Hepatocyte (in vitro differentiated cells): ENCODE measurements at regions not wholly inside any gene's neighbourhood (a gene's known extent, or its start where the extent isn't known, plus 50 kb on each side); places are given as distances from the start of the nearest gene placed in this dataset.
A peak's percentile ranks its signal among the peaks of the same experiment; 100 is the strongest.

Experiments
- DNase-seq: peaks from one replicate; pipeline ENCODE4 v3.0.0-alpha.2; 2016; ENCODE audit warnings: low spot score
- H2AFZ ChIP-seq: fragments of 200-600 bp; sonication (generic); 2 replicates; pipeline ENCODE4 v1.6.0; 2016; ENCODE audit warnings: antibody characterized with exemption, mild to moderate bottlenecking
- H3K27ac ChIP-seq: fragments of 200-600 bp; sonication (generic); 2 replicates; pipeline ENCODE4 v1.5.1; 2016; ENCODE audit warnings: mild to moderate bottlenecking
- H3K27me3 ChIP-seq: fragments of 200-600 bp; sonication (generic); 2 replicates; pipeline ENCODE4 v1.6.1; 2016
- H3K36me3 ChIP-seq: fragments of 200-600 bp; sonication (generic); replicated peaks from 2 replicates; pipeline ENCODE4 v1.5.1; 2016; ENCODE audit warnings: low read depth; ENCODE audit not compliant: insufficient read depth
- H3K4me1 ChIP-seq: fragments of 200-600 bp; sonication (generic); 2 replicates; pipeline ENCODE4 v1.5.1; 2016; ENCODE audit warnings: mild to moderate bottlenecking, moderate library complexity; ENCODE audit not compliant: insufficient read depth
- H3K4me2 ChIP-seq: fragments of 200-600 bp; sonication (generic); 2 replicates; pipeline ENCODE4 v1.6.0; 2016
- H3K4me3 ChIP-seq: fragments of 200-600 bp; sonication (generic); 2 replicates; pipeline ENCODE4 v1.5.1; 2016; ENCODE audit warnings: mild to moderate bottlenecking
- H3K79me2 ChIP-seq: fragments of 200-600 bp; sonication (generic); 2 replicates; pipeline ENCODE4 v1.6.0; 2017; ENCODE audit warnings: mild to moderate bottlenecking
- H3K9me2 ChIP-seq: fragments of 200-600 bp; sonication (generic); replicated peaks from 2 replicates; pipeline ENCODE4 v1.6.0; 2017; ENCODE audit warnings: mild to moderate bottlenecking; ENCODE audit not compliant: insufficient read depth
- H3K9me3 ChIP-seq: fragments of 200-600 bp; sonication (generic); 2 replicates; pipeline ENCODE4 v1.5.1; 2016; ENCODE audit warnings: low read depth, mild to moderate bottlenecking
- H4K20me1 ChIP-seq: fragments of 200-600 bp; sonication (generic); 2 replicates; pipeline ENCODE4 v1.6.0; 2016; ENCODE audit warnings: mild to moderate bottlenecking; ENCODE audit not compliant: insufficient read depth, poor library complexity, severe bottlenecking
- CTCF ChIP-seq: fragments of 200-600 bp; sonication (generic); IDR thresholded peaks from 2 replicates; pipeline ENCODE4 v1.5.1; 2016; ENCODE audit warnings: antibody characterized with exemption, mild to moderate bottlenecking; ENCODE audit not compliant: poor library complexity
- EZH2 ChIP-seq: fragments of 200-600 bp; sonication (generic); IDR thresholded peaks from 2 replicates; pipeline ENCODE4 v1.6.1; 2016; ENCODE audit warnings: antibody characterized with exemption, mild to moderate bottlenecking, borderline replicate concordance
- EZH2phosphoT487 ChIP-seq: fragments of 200-600 bp; sonication (generic); IDR thresholded peaks from one replicate; pipeline ENCODE4 v1.6.1; 2018; ENCODE audit warnings: antibody characterized with exemption, mild to moderate bottlenecking, low read depth, moderate library complexity; ENCODE audit not compliant: unreplicated experiment, severe bottlenecking
- WGBS: methylation state at CpG from one replicate; pipeline ENCODE4 v1.1.6; 2016; ENCODE audit warnings: low lambda C conversion rate; ENCODE audit errors: missing lambda C conversion rate; 5-methylcytosine and 5-hydroxymethylcytosine counted together

- no peak for TF ChIP-seq EZH2phosphoT487
- no peaks in the 10 kb centered on the region for H4K20me1 ChIP-seq
- no peaks in the 10 kb centered on the region for H3K9me3 ChIP-seq
- no peak overlapping the region for H3K27ac ChIP-seq
- no peak overlapping the region for H2AFZ ChIP-seq
- no peaks in the 10 kb centered on the region for H3K36me3 ChIP-seq
- no peak overlapping the region for H3K4me3 ChIP-seq
- H3K9me2 ChIP-seq = no peaks in the 10 kb centered on the region
- WGBS = 78% methylated on average over 4 of the region's 4 CpGs
- H3K4me1 ChIP-seq = peaks cover 4% of the 10 kb centered on the region
- no peak for DNase-seq
- no peak overlapping the region for H3K4me2 ChIP-seq
- H3K79me2 ChIP-seq = no peaks in the 10 kb centered on the region
- H3K27me3 ChIP-seq = no peaks in the 10 kb centered on the region
These were observed 486.3 kb upstream of the LRFN5 start for GRCh38 chr14:41120402-41120801.

- H3K9me3 ChIP-seq = no peaks in the 10 kb centered on the region
These were observed 510.5 kb upstream of the LRFN5 start for GRCh38 chr14:41096131-41096530.

GRCh38 chr14:41087056-41087455, 519.6 kb upstream of the LRFN5 start:
- Histone ChIP-seq H4K20me1 (no peaks in the 10 kb centered on the region), H3K27me3 (no peaks in the 10 kb centered on the region), H3K27ac (no peak overlapping the region), H3K4me1 (no peaks in the 10 kb centered on the region), H3K36me3 (no peaks in the 10 kb centered on the region), H3K4me2 (no peak overlapping the region), H2AFZ (no peak overlapping the region), H3K4me3 (no peak overlapping the region), H3K9me2 (no peaks in the 10 kb centered on the region), H3K9me3 (peaks cover 3% of the 10 kb centered on the region), H3K79me2 (no peaks in the 10 kb centered on the region)
- WGBS = 96% methylated on average over 3 of the region's 3 CpGs
- no peak for TF ChIP-seq CTCF
- TF ChIP-seq EZH2 = no peak
- no peak for TF ChIP-seq EZH2phosphoT487
- no peak for DNase-seq

More at GRCh38 chr14:41096131-41096530, 510.5 kb upstream of the LRFN5 start:
- DNase-seq = peak; percentile 28
- Histone ChIP-seq H3K4me2 (no peak overlapping the region), H3K27me3 (no peaks in the 10 kb centered on the region), H3K36me3 (no peaks in the 10 kb centered on the region), H3K4me3 (no peak overlapping the region), H4K20me1 (no peaks in the 10 kb centered on the region), H3K79me2 (no peaks in the 10 kb centered on the region), H3K4me1 (no peaks in the 10 kb centered on the region), H2AFZ (no peak overlapping the region), H3K9me2 (no peaks in the 10 kb centered on the region), H3K27ac (no peak overlapping the region)
- TF ChIP-seq EZH2 (no peak), EZH2phosphoT487 (no peak), CTCF (no peak)
- WGBS = 86% methylated on average over 4 of the region's 4 CpGs

- H3K9me2 ChIP-seq = no peaks in the 10 kb centered on the region
- H4K20me1 ChIP-seq = no peaks in the 10 kb centered on the region
- H3K4me1 ChIP-seq = no peaks in the 10 kb centered on the region
- H3K4me2 ChIP-seq = no peak overlapping the region
- H2AFZ ChIP-seq = no peak overlapping the region
- no peaks in the 10 kb centered on the region for H3K9me3 ChIP-seq
- no peak for DNase-seq
- 94% methylated on average over 3 of the region's 3 CpGs for WGBS
- no peaks in the 10 kb centered on the region for H3K27me3 ChIP-seq
- H3K36me3 ChIP-seq = no peaks in the 10 kb centered on the region
- H3K4me3 ChIP-seq = no peak overlapping the region
- TF ChIP-seq CTCF (no peak), EZH2 (no peak), EZH2phosphoT487 (no peak)
- no peaks in the 10 kb centered on the region for H3K79me2 ChIP-seq
- no peak overlapping the region for H3K27ac ChIP-seq
These were observed 533.1 kb upstream of the LRFN5 start for GRCh38 chr14:41073544-41073943.
